ENCODE measurements at regions not wholly inside any gene's neighbourhood (a gene's known extent, or its start where the extent isn't known, plus 50 kb on each side); places are given as distances from the start of the nearest gene placed in this dataset.

- ChIA-PET POLR2A (ENCODE audit: low non-redundant PET) (no interaction called here), CTCF (no interaction called here)
These were observed 138.9 kb upstream of the KLF4 start for GRCh38 chr9:107628444-107628843.

GRCh38 chr9:107627781-107628180 is 138.2 kb upstream of the KLF4 start:
- H3K27ac ChIP-seq: no peak overlapping the region
- ChIA-PET CTCF (interaction anchor here (1.2 kb wide), 1 partner anchor 11 kb away, joined by 3 read pairs; no protein-coding TSS in a partner anchor), POLR2A (ENCODE audit: low non-redundant PET) (no interaction called here)
- no peak for DNase-seq (ENCODE audit: low spot score)
- TF ChIP-seq, protein P1, sequence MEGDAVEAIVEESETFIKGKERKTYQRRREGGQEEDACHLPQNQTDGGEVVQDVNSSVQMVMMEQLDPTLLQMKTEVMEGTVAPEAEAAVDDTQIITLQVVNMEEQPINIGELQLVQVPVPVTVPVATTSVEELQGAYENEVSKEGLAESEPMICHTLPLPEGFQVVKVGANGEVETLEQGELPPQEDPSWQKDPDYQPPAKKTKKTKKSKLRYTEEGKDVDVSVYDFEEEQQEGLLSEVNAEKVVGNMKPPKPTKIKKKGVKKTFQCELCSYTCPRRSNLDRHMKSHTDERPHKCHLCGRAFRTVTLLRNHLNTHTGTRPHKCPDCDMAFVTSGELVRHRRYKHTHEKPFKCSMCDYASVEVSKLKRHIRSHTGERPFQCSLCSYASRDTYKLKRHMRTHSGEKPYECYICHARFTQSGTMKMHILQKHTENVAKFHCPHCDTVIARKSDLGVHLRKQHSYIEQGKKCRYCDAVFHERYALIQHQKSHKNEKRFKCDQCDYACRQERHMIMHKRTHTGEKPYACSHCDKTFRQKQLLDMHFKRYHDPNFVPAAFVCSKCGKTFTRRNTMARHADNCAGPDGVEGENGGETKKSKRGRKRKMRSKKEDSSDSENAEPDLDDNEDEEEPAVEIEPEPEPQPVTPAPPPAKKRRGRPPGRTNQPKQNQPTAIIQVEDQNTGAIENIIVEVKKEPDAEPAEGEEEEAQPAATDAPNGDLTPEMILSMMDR (conservative IDR thresholded peaks at IDR 0.05; ENCODE audit: low read depth): no peak

More at GRCh38 chr9:107628444-107628843, 138.9 kb upstream of the KLF4 start:
- TF ChIP-seq, protein P1 (conservative IDR thresholded peaks at IDR 0.05; ENCODE audit: low read depth): no peak
- H3K27ac ChIP-seq: no peak overlapping the region
- no peak for DNase-seq (ENCODE audit: low spot score)

GRCh38 chr9:107626118-107626517 is 136.5 kb upstream of the KLF4 start:
- no peak for DNase-seq (ENCODE audit: low spot score)
- ChIA-PET POLR2A (ENCODE audit: low non-redundant PET) (no interaction called here), CTCF (interaction anchor here (0.6 kb wide), 1 partner anchor 215 kb away, joined by 5 read pairs; no protein-coding TSS in a partner anchor)
- TF ChIP-seq, protein P1 (conservative IDR thresholded peaks at IDR 0.05; ENCODE audit: low read depth): no peak
- no peak overlapping the region for H3K27ac ChIP-seq

DNA sequence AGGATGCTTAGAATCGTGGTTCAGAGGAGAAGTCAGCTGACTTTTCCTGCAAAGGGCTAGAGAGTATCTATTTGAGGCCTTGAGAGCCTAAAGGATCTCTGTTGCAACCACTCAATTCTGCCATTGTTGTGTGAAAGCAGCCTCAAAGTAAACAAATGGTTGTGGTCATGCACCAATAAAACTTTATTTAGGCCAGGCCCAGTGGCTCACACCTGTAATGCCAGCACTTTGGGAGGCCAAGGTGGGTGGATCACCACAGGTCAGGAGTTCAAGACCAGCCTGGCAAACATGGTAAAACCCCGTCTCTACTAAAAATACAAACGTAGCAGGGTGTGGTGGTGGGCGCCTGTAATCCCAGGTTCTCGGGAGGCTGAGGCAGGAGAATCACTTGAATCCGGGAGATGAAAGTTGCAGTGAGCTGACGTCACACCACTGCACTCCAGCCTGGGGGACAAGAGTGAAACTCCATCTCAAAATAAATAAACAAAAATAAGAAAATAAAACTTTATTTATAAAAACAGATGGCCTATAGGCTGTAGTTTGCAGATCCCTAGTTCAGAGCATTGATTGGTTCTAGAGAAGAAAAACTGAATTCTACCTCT is 135.9 kb upstream of the KLF4 start:
- DNase-seq (ENCODE audit: low spot score): no peak
- POLR2A ChIA-PET (ENCODE audit: low non-redundant PET): no interaction called here
- TF ChIP-seq, protein P1 (conservative IDR thresholded peaks at IDR 0.05; ENCODE audit: low read depth): no peak
- CTCF ChIA-PET: interaction anchor here (0.6 kb wide), 1 partner anchor 215 kb away, joined by 5 read pairs; no protein-coding TSS in a partner anchor
- no peak overlapping the region for H3K27ac ChIP-seq

- no peak overlapping the region for H3K27ac ChIP-seq
- CTCF ChIA-PET: no interaction called here
- POLR2A ChIA-PET (ENCODE audit: low non-redundant PET): interaction anchor here (0.7 kb wide), 1 partner anchor 146 kb away, joined by 3 read pairs; no protein-coding TSS in a partner anchor
- DNase-seq (ENCODE audit: low spot score): peak; percentile 41
- TF ChIP-seq, protein P1 (conservative IDR thresholded peaks at IDR 0.05; ENCODE audit: low read depth): no peak
These were observed 134.8 kb upstream of the KLF4 start for GRCh38 chr9:107624234-107624948.

DNA sequence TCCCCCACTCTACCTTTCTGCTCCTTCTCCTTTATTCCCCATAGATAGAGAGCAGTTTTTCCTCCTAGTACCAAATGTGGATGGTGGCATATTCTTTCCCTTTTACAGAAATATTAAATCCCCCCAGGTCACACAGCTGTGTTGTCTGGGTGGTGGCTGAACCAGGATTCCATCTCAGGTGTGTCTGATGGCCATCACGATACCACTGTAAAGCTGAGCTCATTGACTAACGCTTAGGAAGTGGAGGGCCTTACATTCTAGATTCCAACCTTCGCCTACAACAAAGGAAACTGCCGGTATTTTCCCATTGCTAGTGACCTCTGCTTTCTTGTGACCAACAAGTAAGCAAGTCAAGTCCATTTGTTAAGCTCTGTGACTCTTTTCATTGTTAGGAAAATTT is 131.9 kb upstream of the KLF4 start:
- TF ChIP-seq, protein P1 (conservative IDR thresholded peaks at IDR 0.05; ENCODE audit: low read depth): no peak
- no peak overlapping the region for H3K27ac ChIP-seq
- CTCF ChIA-PET: no interaction called here
- POLR2A ChIA-PET (ENCODE audit: low non-redundant PET): no interaction called here
- no peak for DNase-seq (ENCODE audit: low spot score)
